ENCODE measurements at regions not wholly inside any gene's neighbourhood (a gene's known extent, or its start where the extent isn't known, plus 50 kb on each side); places are given as distances from the start of the nearest gene placed in this dataset.

DNA sequence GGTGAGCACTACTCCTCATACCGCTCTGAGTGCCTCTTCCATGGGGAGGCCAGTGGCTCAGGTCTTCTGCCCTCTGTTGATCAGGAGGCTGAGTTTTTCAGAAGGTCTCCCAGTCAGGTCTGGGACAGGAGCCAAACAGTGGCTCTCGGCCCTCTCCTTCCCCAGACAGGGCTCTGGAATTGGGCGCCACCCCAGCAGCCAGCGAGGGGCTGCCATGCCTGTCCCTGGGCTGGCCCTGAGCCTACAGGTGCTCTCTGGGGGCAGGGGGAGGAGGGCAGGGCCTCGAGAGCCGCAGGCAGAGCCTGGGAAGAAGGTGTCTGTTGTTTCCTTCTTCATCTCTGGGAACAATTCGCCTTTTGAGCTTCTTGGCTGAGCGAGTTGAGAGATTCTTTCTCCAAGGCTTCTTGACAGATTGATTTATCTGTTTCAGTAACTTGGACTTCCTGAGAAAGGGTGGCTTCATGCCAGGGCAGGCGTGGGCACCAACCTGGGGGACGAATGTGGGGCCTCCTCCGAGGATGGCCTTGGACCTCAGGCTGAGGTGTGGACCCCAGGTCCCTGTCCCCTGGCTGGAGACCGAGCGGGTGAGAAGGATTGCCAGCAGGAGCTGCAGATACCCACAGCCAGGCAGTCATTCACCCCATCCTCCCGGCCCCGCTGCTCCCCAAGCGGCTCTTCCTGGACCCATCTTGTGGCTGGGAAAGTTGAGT, 64.7 kb upstream of the GLI2 start:
- Histone ChIP-seq H3K4me2 (no peak overlapping the region), H3K4me1 (no peaks in the 10 kb centered on the region), H3K27ac (no peak overlapping the region), H3K4me3 (no peak overlapping the region), H3K36me3 (no peaks in the 10 kb centered on the region), H3K79me2 (ENCODE audit: low read depth) (no peaks in the 10 kb centered on the region), H3K9me3 (ENCODE audit: low read depth) (peaks cover 9% of the 10 kb centered on the region), H2AFZ (replicated peaks) (no peak overlapping the region), H3F3A (ENCODE audit: low read depth) (no peaks in the 10 kb centered on the region), H4K20me1 (ENCODE audit: low read depth) (no peaks in the 10 kb centered on the region), H3K9ac (no peak overlapping the region), H3K27me3 (peaks cover 77% of the 10 kb centered on the region)
- TF ChIP-seq, protein P1, sequence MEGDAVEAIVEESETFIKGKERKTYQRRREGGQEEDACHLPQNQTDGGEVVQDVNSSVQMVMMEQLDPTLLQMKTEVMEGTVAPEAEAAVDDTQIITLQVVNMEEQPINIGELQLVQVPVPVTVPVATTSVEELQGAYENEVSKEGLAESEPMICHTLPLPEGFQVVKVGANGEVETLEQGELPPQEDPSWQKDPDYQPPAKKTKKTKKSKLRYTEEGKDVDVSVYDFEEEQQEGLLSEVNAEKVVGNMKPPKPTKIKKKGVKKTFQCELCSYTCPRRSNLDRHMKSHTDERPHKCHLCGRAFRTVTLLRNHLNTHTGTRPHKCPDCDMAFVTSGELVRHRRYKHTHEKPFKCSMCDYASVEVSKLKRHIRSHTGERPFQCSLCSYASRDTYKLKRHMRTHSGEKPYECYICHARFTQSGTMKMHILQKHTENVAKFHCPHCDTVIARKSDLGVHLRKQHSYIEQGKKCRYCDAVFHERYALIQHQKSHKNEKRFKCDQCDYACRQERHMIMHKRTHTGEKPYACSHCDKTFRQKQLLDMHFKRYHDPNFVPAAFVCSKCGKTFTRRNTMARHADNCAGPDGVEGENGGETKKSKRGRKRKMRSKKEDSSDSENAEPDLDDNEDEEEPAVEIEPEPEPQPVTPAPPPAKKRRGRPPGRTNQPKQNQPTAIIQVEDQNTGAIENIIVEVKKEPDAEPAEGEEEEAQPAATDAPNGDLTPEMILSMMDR (IDR thresholded peaks at IDR 0.05): no peak
- no peak for TF ChIP-seq EZH2 (IDR thresholded peaks at IDR 0.05)
- no peak for TF ChIP-seq EZH2phosphoT487 (IDR thresholded peaks at IDR 0.05)
- no peak overlapping the region for H3K27ac Mint-ChIP-seq
- H3K9me3 Mint-ChIP-seq: peaks cover 28% of the 10 kb centered on the region
- no peaks in the 10 kb centered on the region for H3K36me3 Mint-ChIP-seq
- DNase-seq (ENCODE audit: low spot score): no peak
- H3K4me3 Mint-ChIP-seq: no peak overlapping the region
- H3K27me3 Mint-ChIP-seq (ENCODE audit: insufficient read depth, low read depth): peaks cover 27% of the 10 kb centered on the region
- peaks cover 8% of the 10 kb centered on the region for H3K4me1 Mint-ChIP-seq

DNA sequence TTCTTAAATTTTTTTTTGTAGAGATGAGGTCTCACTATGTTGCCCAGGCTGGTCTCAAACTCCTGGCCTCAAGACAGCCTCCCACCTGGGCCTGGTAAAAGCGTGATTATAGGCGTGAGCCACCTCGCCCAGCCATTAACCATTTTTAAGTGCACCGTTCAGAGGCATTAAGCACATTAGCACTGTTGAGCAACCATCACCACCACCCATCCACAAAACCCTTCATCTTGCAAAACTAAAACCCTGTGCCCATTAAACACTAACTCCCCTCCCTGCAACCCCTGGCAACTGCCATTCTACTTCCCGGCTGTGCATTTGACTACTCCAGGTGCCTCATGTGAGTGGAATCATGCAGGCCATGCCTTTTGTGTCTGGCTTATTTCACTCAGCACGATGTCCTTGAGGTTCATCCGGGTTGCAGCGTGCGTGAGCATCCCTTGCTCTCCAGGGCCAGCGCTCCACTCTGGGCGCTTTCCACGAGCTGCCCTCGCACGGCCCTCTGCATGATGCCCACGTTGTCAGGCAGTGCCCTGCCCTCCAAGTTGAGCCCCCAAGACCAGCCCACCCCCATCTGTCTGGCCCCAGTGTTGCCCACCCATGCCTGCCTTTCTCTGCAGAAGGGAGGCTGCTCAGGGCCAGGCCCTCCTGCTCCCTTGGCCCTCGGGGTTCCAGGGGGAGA, 63.0 kb upstream of the GLI2 start:
- H2AFZ ChIP-seq (replicated peaks): no peak overlapping the region
- no peaks in the 10 kb centered on the region for H3K4me1 ChIP-seq
- H3K27ac Mint-ChIP-seq: peak overlapping the region; percentile 18
- H3K9me3 ChIP-seq (ENCODE audit: low read depth): no peaks in the 10 kb centered on the region
- H3K79me2 ChIP-seq (ENCODE audit: low read depth): no peaks in the 10 kb centered on the region
- no peak for DNase-seq (ENCODE audit: low spot score)
- TF ChIP-seq EZH2phosphoT487 (IDR thresholded peaks at IDR 0.05) (no peak), EZH2 (IDR thresholded peaks at IDR 0.05) (no peak)
- TF ChIP-seq, protein P1 (IDR thresholded peaks at IDR 0.05): no peak
- H3K4me1 Mint-ChIP-seq: peaks cover 8% of the 10 kb centered on the region
- H3K36me3 Mint-ChIP-seq: no peaks in the 10 kb centered on the region
- H3F3A ChIP-seq (ENCODE audit: low read depth): no peaks in the 10 kb centered on the region
- no peaks in the 10 kb centered on the region for H3K36me3 ChIP-seq
- no peak overlapping the region for H3K4me3 Mint-ChIP-seq
- no peaks in the 10 kb centered on the region for H4K20me1 ChIP-seq (ENCODE audit: low read depth)
- H3K27ac ChIP-seq: no peak overlapping the region
- peaks cover 12% of the 10 kb centered on the region for H3K9me3 Mint-ChIP-seq
- no peak overlapping the region for H3K4me3 ChIP-seq
- peaks cover 38% of the 10 kb centered on the region for H3K27me3 Mint-ChIP-seq (ENCODE audit: insufficient read depth, low read depth)
- H3K4me2 ChIP-seq: no peak overlapping the region
- H3K9ac ChIP-seq: no peak overlapping the region
- peaks cover 94% of the 10 kb centered on the region for H3K27me3 ChIP-seq

DNA sequence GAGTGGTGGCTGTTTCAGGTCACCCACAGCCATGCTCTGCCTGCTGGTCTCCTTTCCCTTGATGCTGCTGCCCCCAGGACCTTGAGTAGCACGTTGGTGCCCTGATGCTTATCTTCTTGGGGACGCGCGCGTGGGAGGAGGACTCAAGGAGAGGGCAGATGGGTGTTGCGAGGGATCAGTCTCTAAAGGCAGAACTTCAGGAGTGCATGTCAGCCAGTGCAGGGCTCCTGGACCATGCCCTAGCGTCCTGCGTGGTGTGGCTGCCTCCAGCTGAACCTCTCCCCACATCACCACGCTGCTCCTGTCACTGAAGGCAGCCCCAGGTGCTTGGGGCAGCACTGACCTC, 62.5 kb upstream of the GLI2 start:
- Mint-ChIP-seq H3K4me1 (peaks cover 8% of the 10 kb centered on the region), H3K27me3 (ENCODE audit: insufficient read depth, low read depth) (peaks cover 36% of the 10 kb centered on the region), H3K9me3 (peaks cover 7% of the 10 kb centered on the region), H3K4me3 (no peak overlapping the region), H3K36me3 (no peaks in the 10 kb centered on the region), H3K27ac (no peak overlapping the region)
- H3K36me3 ChIP-seq: no peaks in the 10 kb centered on the region
- H3K4me2 ChIP-seq: no peak overlapping the region
- TF ChIP-seq EZH2 (IDR thresholded peaks at IDR 0.05): no peak
- no peak for TF ChIP-seq EZH2phosphoT487 (IDR thresholded peaks at IDR 0.05)
- TF ChIP-seq, protein P1 (IDR thresholded peaks at IDR 0.05): no peak
- no peaks in the 10 kb centered on the region for H4K20me1 ChIP-seq (ENCODE audit: low read depth)
- no peaks in the 10 kb centered on the region for H3K9me3 ChIP-seq (ENCODE audit: low read depth)
- no peaks in the 10 kb centered on the region for H3K4me1 ChIP-seq
- H3K27ac ChIP-seq: no peak overlapping the region
- no peaks in the 10 kb centered on the region for H3F3A ChIP-seq (ENCODE audit: low read depth)
- no peak overlapping the region for H2AFZ ChIP-seq (replicated peaks)
- no peaks in the 10 kb centered on the region for H3K79me2 ChIP-seq (ENCODE audit: low read depth)
- peaks cover 94% of the 10 kb centered on the region for H3K27me3 ChIP-seq
- no peak for DNase-seq (ENCODE audit: low spot score)
- no peak overlapping the region for H3K9ac ChIP-seq
- no peak overlapping the region for H3K4me3 ChIP-seq
